Stimulated activated effector memory CD8-positive, alpha-beta T cell treated with anti-CD3 and anti-CD28 coated beads, Interleukin-12 subunit alpha, Interleukin-12 subunit beta, amount 100 ng/mL, for 72 hours (primary cell): ENCODE measurements at regions not wholly inside any gene's neighbourhood (a gene's known extent, or its start where the extent isn't known, plus 50 kb on each side); places are given as distances from the start of the nearest gene placed in this dataset.

Source experiments
- ATAC-seq: fragments of 150-1000 bp; cut with Tn5 transposase; 2 replicates; pipeline ENCODE4 v1.10.0; 2021
- DNase-seq, 2 donors: peaks; one replicate each; pipeline ENCODE4 v3.0.0; 2021 to 2022; ENCODE audit warnings: low spot score in 2 of 2
- H3K27ac Mint-ChIP-seq: one replicate; pipeline ENCODE4 v1.8.0; 2022; ENCODE audit warnings: mild to moderate bottlenecking, mixed read lengths
- H3K36me3 Mint-ChIP-seq: one replicate; pipeline ENCODE4 v1.8.0; 2022; ENCODE audit warnings: mild to moderate bottlenecking, mixed read lengths
- H3K4me1 Mint-ChIP-seq: one replicate; pipeline ENCODE4 v1.8.0; 2022; ENCODE audit warnings: mixed read lengths
- H3K4me3 Mint-ChIP-seq: one replicate; pipeline ENCODE4 v1.8.0; 2022; ENCODE audit warnings: mild to moderate bottlenecking, mixed read lengths
- H3K9me3 Mint-ChIP-seq: one replicate; pipeline ENCODE4 v1.8.0; 2022; ENCODE audit warnings: mixed read lengths

- Mint-ChIP-seq H3K36me3 (no peaks in the 10 kb centered on the region), H3K27ac (no peak overlapping the region), H3K4me3 (no peak overlapping the region), H3K9me3 (peaks cover 6% of the 10 kb centered on the region), H3K4me1 (no peaks in the 10 kb centered on the region)
- no peak for DNase-seq
- ATAC-seq: no peak
These were observed 995.7 kb downstream of the TYW1 start for GRCh38 chr7:67992287-67992686.

GRCh38 chr7:68005992-68006391 is 1009.4 kb downstream of the TYW1 start:
- DNase-seq: no peak
- no peak overlapping the region for H3K27ac Mint-ChIP-seq
- no peaks in the 10 kb centered on the region for H3K4me1 Mint-ChIP-seq
- no peaks in the 10 kb centered on the region for H3K36me3 Mint-ChIP-seq
- H3K9me3 Mint-ChIP-seq: peaks cover 16% of the 10 kb centered on the region
- ATAC-seq: no peak
- no peak overlapping the region for H3K4me3 Mint-ChIP-seq

DNA sequence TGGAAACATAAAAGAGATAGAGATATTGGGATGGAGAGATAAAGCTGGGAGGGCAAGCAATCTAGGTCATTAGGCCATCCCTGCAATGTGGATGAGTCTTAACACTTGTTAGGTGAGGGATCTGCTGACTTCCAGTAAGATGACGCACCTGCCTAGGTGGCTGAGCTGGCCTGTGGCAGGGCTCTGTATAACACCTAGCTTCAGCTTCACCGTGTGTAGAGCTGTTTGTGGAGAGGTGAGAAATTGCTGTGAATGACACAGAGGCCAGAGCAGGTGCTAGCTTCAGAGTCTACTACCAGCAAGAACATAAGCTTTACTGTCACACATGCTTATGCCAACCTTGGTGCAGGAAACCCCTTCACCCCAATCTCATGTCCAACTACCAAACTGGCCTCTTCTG is 1010.0 kb downstream of the TYW1 start:
- no peak overlapping the region for H3K4me3 Mint-ChIP-seq
- no peaks in the 10 kb centered on the region for H3K36me3 Mint-ChIP-seq
- no peak overlapping the region for H3K27ac Mint-ChIP-seq
- no peaks in the 10 kb centered on the region for H3K4me1 Mint-ChIP-seq
- H3K9me3 Mint-ChIP-seq: peaks cover 21% of the 10 kb centered on the region
- DNase-seq: no peak
- ATAC-seq: no peak

DNA sequence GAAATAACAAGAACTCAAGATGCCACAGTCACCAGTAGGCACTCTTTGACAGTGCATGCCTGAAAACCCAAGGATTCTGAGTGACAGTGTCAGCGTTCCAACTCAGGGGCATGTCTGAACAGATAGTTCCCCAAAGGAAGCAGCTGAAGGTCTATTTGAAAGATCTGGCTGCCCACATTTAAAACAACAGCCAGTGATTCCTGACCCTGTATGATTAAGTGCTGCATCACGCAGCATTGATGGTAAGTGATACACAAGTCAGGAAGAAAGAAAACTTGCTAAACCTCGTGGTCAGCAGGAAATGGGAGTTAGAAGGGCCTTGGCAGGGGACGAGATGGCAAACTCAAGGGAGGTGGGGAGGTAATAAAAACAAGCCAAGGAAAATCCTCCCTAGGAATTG is 1013.1 kb downstream of the TYW1 start:
- ATAC-seq (no peak), DNase-seq (no peak)
- Mint-ChIP-seq H3K4me3 (no peak overlapping the region), H3K36me3 (no peaks in the 10 kb centered on the region), H3K27ac (no peak overlapping the region), H3K9me3 (peaks cover 17% of the 10 kb centered on the region), H3K4me1 (no peaks in the 10 kb centered on the region)

- no peak for DNase-seq
- Mint-ChIP-seq H3K27ac (no peak overlapping the region), H3K9me3 (peaks cover 17% of the 10 kb centered on the region), H3K4me1 (no peaks in the 10 kb centered on the region), H3K4me3 (no peak overlapping the region), H3K36me3 (no peaks in the 10 kb centered on the region)
- no peak for ATAC-seq
These were observed 1017.6 kb downstream of the TYW1 start for GRCh38 chr7:68014031-68014736.

GRCh38 chr7:68015122-68015977 is 1018.7 kb downstream of the TYW1 start:
- no peak for DNase-seq
- peaks cover 20% of the 10 kb centered on the region for H3K9me3 Mint-ChIP-seq
- no peak for ATAC-seq
- H3K4me1 Mint-ChIP-seq: no peaks in the 10 kb centered on the region
- no peak overlapping the region for H3K27ac Mint-ChIP-seq
- no peaks in the 10 kb centered on the region for H3K36me3 Mint-ChIP-seq
- H3K4me3 Mint-ChIP-seq: no peak overlapping the region

DNA sequence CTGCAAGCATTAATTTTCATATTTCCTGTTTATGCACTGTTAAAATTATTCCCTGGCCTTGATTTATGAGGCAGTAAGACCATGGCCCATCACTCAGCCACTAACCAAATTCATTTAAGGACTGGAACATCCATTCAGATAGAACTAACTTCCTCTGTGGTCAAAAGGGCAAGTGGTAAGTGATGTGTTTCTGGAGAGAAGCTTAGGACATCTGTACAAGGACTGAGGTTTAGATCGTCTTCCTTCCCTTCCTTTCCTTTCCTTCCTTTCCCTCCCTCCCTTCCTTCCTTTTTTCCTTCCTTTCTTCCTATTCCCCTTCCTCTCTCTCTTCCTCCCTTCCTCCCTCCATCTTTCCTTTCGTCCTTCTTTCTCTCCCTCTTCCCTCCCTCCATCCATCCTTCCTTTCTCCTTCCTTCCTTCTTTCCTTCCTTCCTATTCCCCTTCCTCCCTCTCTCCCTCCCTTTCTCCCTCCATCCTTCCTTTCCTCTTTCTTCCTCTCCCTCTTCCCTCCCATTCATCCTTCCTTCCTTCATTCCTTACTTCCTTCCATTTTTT is 1019.4 kb downstream of the TYW1 start:
- no peak for ATAC-seq
- DNase-seq: no peak
- Mint-ChIP-seq H3K9me3 (peaks cover 20% of the 10 kb centered on the region), H3K4me1 (no peaks in the 10 kb centered on the region), H3K36me3 (no peaks in the 10 kb centered on the region), H3K4me3 (no peak overlapping the region), H3K27ac (no peak overlapping the region)

GRCh38 chr7:68020102-68020501 is 1023.5 kb downstream of the TYW1 start:
- ATAC-seq: no peak
- Mint-ChIP-seq H3K4me3 (no peak overlapping the region), H3K4me1 (no peaks in the 10 kb centered on the region), H3K27ac (no peak overlapping the region), H3K9me3 (peaks cover 14% of the 10 kb centered on the region), H3K36me3 (no peaks in the 10 kb centered on the region)
- no peak for DNase-seq

- no peak for DNase-seq
- H3K4me1 Mint-ChIP-seq: no peaks in the 10 kb centered on the region
- no peak overlapping the region for H3K4me3 Mint-ChIP-seq
- ATAC-seq: no peak
- H3K27ac Mint-ChIP-seq: no peak overlapping the region
- peaks cover 13% of the 10 kb centered on the region for H3K9me3 Mint-ChIP-seq
- no peaks in the 10 kb centered on the region for H3K36me3 Mint-ChIP-seq
These were observed 1028.7 kb downstream of the TYW1 start for GRCh38 chr7:68025369-68025768.

- DNase-seq: no peak
- no peak overlapping the region for H3K4me3 Mint-ChIP-seq
- ATAC-seq: no peak
- H3K4me1 Mint-ChIP-seq: no peaks in the 10 kb centered on the region
- H3K36me3 Mint-ChIP-seq: no peaks in the 10 kb centered on the region
- no peak overlapping the region for H3K27ac Mint-ChIP-seq
- H3K9me3 Mint-ChIP-seq: peaks cover 24% of the 10 kb centered on the region
These were observed 1033.9 kb downstream of the TYW1 start for GRCh38 chr7:68030530-68030929.

DNA sequence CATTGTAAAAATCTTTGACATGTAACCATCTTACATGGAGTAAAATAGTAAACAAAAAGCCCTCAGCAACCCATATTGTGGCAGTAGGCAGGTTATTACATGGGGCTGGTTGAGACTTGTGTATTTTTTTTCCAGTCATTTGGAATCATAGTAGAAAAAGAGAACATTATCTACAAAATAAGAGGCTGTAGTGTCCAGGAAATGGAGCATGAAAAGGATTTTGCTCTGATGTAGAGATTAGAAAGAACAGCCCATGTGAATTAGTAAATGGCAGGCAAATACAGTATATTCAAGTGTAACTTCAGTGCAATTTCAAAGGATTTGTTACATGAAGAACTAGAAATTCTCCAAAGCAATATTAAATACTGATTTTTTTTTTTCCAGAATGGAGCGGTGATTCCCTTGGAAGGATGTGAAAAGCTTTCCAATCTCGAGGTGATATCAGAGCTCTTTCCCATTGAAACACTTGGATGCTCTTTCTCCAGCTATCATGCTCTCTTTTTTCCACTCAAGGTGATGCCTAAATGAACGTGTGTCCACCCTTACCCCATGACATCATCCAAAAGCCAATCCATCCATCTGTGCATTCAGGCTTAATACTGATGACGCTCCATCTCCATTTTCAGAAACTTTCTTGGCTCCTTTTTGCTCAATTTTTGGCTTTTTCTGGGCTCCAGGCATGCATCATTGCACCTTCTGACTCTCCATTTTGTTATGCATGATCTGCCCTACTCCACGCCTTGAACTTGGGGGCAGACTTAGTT is 1034.7 kb downstream of the TYW1 start:
- H3K36me3 Mint-ChIP-seq: no peaks in the 10 kb centered on the region
- peaks cover 24% of the 10 kb centered on the region for H3K9me3 Mint-ChIP-seq
- ATAC-seq (no peak), DNase-seq (no peak)
- H3K27ac Mint-ChIP-seq: no peak overlapping the region
- H3K4me3 Mint-ChIP-seq: no peak overlapping the region
- no peaks in the 10 kb centered on the region for H3K4me1 Mint-ChIP-seq

DNA sequence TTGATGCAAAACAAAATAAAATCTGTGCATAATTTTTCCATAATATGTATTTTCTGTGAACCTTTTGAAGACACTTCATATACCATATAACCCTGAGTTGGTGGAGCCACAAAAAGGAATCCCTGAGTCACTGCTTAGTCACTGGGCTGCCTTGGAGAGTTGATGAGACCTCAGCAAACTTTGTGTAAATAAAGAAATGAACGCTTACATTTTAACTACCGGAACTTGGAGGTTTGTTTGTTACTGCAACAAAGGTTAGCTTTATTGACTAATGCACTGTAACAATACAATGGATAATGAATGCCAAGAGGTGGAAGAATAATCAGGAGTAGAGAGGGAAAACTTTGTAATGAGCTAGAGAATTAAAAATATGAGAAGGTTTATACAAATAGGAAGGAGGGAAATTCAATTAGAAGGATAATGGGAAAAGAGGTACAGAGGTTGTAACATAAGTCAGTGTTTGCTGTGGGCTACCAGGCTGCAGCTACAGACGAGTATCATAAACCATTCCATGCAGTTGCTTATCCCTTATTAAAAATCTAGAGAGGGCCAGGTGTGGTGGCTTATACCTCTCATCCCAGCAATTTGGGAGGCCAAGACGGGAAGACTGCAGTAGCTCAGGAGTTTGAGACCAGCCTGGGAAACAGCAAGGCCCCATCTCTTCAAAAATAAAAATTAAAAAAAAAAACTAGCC is 1042.1 kb downstream of the TYW1 start:
- DNase-seq (no peak), ATAC-seq (no peak)
- Mint-ChIP-seq H3K36me3 (no peaks in the 10 kb centered on the region), H3K27ac (no peak overlapping the region), H3K9me3 (peaks cover 11% of the 10 kb centered on the region), H3K4me3 (no peak overlapping the region), H3K4me1 (no peaks in the 10 kb centered on the region)

DNA sequence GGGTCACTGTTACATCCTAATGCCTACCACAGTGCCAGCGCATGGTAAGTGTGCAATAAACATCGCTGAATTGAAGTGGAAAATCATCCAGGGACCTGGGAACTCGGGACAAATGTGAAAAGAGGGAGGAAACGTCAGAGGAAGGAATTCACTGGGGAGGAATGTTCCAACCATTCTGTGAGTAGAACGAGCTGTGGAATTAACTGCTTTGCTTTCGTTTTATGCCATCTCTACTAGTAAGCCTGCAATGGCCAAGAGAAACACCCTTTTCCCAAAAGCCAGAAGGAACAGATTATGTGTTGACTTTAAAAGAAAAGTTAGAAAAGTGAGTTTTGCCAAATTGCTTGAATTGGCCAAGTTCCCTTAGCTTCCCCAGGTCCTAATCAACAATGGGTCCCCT is 1044.9 kb downstream of the TYW1 start:
- Mint-ChIP-seq H3K4me1 (no peaks in the 10 kb centered on the region), H3K9me3 (peaks cover 9% of the 10 kb centered on the region), H3K27ac (no peak overlapping the region), H3K4me3 (no peak overlapping the region), H3K36me3 (no peaks in the 10 kb centered on the region)
- ATAC-seq (no peak), DNase-seq (no peak)

DNA sequence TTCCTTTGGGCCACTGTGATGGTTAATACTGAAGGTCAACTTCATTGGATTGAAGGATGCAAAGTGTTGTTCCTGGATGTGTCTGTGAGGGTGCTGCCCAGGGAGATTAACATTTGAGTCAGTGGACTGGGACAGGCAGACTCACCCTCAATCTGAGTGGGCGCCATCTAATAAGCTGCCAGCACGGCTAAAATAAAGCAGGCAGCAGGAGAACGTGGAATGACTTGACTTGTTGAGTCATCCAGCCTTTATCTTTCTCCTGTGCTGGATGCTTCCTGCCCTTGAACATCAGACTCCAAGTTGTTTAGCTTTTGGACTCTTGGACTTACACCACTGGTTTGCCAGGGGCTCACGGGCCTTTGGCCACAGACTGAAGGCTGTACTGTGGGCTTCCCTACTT is 1046.9 kb downstream of the TYW1 start:
- Mint-ChIP-seq H3K9me3 (peaks cover 6% of the 10 kb centered on the region), H3K27ac (no peak overlapping the region), H3K4me3 (no peak overlapping the region), H3K36me3 (no peaks in the 10 kb centered on the region), H3K4me1 (no peaks in the 10 kb centered on the region)
- ATAC-seq: no peak
- DNase-seq: no peak

GRCh38 chr7:68050627-68051026 is 1054.0 kb downstream of the TYW1 start:
- Mint-ChIP-seq H3K27ac (no peak overlapping the region), H3K36me3 (no peaks in the 10 kb centered on the region), H3K9me3 (peaks cover 3% of the 10 kb centered on the region), H3K4me1 (no peaks in the 10 kb centered on the region), H3K4me3 (no peak overlapping the region)
- DNase-seq (no peak), ATAC-seq (no peak)
